GM18498 (cell line): ENCODE measurements at regions not wholly inside any gene's neighbourhood (a gene's known extent, or its start where the extent isn't known, plus 50 kb on each side); places are given as distances from the start of the nearest gene placed in this dataset.
"Not testable (repeated sequence)": the region's sequence is repeated elsewhere in the genome, so short reads cannot be mapped to it uniquely, and the experiment has no call there.

ENCODE experiments used
- ATAC-seq: cut with Tn5 transposase; IDR thresholded peaks from one replicate; pipeline ENCODE4 v1.9.1; 2021; ENCODE audit warnings: mild to moderate bottlenecking, moderate library complexity; ENCODE audit not compliant: unreplicated experiment

DNA sequence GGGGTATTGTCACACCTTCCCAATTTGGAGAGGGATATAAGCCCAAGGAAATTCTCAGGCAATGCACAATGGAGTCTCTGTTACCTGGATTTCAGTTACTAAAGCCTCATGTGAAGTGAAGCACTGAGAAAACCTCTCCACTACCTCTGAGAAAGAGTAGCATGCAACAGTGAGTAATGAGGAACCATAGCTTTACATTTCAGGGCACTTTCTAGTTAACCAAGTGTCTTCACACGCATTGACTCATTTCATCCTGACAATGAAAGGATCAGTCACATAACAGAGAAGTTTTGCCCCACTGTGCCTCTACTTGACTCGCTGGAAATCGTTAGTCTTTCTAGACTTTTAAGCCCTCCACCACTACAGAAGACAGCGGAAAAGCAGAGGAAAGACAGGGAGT, 86.2 kb upstream of the ARID1B start:
- peak; percentile 62 for ATAC-seq

DNA sequence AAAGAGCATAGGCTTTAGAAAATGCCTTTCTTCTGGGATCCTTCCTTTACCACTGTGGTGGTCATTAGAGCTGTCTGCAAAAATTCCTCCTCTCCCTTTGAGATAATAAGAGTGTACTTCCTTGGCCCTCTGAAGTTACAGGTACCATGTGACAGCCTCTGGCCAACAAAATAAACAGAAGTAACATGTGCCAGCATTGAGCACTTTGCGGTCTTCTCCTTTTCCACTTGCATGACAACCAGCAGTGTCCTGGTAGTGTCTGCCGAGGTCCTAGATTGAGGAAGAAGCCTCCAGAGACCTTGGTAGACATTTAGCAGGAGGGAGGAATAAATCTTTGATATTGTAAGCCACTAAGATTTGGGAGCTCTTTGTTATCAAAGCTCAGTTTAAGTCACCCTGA, 87.5 kb upstream of the ARID1B start:
- ATAC-seq: no peak

DNA sequence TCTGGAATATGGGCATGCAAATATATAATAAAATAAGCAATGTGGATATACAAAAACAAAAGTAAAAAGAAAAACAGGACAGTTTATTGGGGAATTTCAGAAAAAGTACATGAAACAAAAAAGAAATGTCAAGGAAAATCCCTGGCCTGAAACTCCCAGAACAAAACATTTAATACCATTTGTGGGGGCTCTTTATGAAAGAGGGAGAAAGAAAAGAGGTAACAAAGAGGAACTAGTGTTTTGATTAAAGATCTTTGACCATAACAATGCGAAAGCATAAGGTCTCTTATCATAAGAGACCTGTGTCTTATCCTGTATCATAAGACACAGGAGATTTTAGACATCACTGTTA, 88.6 kb upstream of the ARID1B start:
- no peak for ATAC-seq

DNA sequence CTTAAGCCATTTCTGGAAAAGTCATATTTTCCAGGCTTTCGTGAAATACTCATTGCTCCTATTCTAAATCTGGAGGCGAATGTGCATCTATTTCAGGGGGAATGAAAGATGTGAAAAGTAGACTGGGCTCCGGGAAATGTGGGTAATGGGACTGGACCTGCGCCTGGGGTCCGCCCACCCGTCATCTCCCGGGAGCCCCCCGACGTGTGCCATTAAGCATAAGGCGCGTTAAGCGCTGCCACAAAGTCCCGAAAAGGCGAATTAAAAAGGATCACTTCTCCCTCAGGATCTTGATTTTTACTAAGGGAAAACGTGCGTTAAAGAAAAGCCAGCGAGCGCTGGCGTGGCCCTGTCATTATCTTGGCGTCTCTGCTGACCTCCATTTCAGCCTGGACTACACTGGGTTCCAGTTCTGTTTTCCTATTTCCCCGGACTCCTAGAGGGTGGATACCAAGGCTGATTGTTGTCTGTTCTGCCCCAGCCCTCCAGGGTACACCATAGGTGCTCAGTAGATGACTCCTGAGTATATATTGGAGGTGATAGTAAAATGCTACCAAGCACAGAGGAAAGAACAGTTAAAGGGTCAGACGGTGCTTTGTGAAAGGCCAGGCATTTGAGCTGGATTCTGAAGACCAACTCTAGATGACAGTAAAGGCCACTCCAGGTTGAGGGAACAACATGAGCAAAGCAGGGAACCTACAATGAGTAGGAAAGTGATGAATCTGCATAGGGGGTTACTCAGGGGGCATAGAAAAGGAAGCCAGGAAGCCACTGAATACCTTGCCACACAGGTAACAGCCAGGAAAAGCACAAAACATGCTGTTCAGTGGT, 89.2 kb upstream of the ARID1B start:
- no peak for ATAC-seq

DNA sequence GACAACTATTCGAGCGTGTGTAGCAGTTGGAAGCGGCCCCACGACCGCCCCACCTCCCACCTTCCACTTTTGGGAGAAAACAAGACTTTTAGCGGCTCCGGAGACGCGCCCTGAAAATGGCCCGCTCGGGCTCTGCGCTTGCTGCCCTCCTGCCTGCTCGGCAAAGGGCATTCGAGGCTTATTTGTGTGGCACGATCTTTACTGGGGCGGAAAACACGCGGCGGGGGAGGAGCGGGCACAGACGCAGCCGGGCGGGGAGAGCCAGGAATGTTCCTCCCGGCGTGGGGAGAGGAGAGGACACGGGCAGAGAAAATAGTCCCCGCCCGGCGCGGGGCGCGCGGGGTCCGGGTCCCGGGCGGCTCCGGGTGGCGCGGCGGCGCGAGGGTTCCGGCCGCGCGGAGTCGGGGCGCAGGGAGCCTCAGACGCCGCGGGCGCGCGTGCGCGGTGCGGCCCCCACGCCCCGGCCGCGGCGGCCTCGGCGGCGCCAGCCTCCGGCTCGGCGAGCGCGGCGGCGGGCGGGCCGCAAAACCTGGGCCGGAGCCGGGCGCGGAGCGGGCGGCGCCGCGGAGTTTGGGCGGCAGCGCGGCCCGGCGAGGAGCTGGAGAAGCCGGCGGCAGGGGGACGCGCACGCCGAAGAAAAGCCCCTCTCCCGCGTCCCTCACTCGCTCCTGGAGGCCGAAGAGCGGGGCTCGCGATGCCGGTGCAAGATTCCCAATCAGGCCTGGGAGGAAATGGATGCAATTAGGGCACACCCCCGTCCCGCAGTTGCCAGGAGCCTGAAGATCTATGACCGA, 90.0 kb upstream of the ARID1B start:
- ATAC-seq: peak; percentile 70

DNA sequence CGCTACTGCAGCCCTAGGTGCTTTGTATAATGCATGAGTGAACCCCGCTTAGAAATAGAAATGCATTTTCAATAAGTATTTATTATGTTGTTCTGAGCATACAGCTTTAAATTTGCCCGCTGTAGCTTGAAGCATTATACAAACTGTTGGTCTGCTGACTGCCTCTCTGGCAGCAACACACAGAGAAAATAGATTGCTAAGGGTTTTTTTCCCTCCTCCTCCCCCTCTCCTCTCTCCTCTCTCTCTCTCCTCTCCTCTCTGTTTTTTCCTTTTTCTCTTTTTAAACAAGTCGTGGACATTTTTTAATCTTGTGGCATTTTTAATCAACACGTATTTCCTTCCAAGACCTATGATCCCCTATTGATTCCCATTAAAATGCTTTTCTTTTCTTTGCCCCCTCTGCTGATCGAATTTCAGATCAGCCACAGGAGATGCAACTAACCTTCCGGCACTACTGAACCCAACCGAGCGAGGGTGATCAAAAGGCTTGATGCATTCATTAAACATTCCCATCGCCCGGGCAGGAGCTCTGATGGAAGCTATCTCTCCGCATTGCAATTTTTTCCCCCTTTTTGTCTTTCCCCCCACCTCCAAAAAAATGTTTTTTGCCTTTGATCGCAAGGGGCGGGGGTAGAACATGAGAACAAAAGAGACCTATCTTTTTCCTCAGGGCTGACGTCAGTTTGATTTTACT, 90.7 kb upstream of the ARID1B start:
- peak; percentile 23 for ATAC-seq

DNA sequence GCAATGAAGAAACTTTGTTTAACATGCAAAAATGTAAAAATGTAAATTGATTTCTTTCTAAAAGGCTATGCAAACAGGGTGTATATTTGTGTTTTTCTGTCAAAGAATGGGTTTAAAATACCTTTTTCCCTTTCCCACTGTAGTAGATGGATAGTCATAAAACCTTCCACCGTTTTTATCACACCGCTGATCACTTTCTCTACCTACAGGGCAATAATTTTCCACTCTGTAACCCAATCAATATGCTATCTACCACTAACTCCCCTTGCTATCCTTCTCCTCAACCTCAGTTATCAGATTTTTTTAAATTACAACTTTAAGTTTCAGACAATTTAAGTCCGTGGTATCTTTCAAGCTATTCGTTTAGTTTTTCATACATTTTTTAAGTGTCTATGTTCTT, 91.4 kb upstream of the ARID1B start:
- no peak for ATAC-seq

DNA sequence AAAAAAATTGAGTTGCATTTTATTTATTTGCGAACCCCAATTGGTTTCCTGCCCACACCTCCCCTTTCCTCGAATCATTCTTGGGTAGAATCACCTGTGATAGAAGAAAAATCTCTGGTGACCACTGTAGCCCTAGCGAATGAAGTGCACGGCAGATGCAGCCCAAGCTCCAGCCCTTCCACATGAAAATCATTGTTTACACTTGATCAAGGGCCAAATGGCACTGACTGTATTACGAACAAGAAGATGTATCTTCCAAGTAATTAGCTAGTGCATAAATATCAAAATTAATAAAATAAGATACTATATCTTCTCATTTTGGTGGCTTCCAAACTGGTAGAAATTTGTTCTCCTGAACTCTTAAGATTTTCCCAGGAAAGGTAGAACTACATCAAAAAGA, 93.4 kb upstream of the ARID1B start:
- no peak for ATAC-seq

DNA sequence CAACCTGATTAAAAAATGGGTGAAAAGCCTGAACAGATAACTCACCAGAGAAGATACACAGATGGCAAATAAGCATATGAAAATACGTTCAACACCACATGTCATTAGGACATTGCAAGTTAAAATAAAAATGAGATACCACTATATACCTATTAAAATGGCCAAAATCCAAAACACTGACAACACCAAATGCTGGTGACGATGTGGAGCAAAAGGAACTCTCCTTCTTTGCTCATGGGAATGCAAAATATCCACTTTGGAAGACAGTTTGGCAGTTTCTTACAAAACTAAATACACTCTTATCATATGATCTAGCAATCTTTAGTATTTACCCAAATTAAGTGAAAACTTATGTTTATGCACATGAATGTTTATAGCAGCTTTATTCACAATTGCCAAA, 100.5 kb upstream of the ARID1B start:
- ATAC-seq: no peak

DNA sequence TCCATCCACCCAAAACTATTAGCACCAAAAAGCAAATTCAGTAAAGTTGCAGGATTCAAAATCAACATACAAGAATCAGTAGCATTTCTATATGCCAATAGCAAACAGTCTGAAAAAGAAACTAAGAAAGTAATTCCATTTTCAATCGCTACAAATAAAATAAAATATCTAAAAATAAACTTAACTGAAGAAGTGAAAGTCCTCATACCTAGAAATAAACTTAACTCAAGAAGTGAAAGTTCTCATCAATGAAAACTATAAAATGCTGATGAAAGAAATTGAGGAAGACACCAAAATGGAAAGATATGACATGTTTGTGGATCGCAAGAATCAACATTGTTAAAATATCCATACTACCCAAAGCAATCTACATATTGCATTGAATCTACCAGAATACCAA, 103.0 kb upstream of the ARID1B start:
- no peak for ATAC-seq

DNA sequence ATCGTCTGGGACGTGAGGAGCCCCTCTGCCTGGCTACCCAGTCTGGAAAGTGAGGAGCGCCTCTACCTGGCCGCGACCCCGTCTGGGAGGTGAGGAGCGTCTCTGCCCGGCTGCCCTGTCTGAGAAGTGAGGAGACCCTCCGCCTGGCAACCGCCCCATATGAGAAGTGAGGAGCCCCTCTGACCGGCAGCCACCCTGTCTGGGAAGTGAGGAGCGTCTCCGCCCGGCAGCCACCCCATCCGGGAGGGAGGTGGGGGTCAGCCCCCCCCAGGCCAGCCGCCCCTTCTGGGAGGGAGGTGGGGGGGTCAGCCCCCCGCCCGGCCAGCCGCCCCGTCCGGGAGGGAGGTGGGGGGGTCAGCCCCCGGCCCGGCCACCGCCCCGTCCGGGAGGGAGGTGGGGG, 107.1 kb upstream of the ARID1B start:
- ATAC-seq: not testable (repeated sequence)

DNA sequence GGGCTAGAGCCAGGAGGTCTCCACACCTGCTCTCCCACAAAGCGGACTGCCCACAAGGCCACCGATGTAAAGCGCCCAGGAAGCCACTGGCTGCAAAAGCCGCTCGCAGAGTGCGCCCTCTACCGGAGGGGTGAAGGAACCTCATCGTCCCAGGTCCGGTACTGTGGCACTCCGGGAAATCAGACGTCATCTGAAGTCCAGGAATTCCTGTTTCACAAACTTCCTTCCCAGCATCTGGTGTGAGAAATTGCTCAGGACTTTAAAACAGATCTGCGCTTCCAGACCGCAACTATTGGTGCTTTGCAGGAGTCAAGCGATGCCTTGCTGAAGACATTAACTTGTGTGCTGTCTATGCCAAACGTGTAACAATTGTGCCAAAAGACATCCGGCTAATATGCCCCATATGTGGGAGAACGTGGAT, 115.1 kb upstream of the ARID1B start:
- no peak for ATAC-seq

DNA sequence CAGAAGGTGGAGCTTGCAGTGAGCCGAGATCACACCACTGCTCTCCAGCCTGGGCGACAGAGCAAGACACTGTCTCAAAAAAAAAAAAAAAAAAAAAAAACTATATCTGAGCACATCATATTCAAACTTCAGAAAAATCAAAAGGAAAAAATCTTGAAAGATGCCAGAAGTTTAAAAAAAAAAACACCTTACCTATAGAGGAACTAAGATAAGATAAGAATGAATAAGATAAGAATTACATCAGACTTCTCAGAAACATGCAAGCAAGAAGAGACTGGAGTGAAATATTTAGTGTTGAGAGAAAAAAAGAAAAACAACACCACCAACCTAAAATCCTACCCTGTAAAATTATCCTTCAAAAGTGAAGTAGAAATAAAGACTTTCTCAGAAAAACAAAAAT, 116.8 kb upstream of the ARID1B start:
- no peak for ATAC-seq

DNA sequence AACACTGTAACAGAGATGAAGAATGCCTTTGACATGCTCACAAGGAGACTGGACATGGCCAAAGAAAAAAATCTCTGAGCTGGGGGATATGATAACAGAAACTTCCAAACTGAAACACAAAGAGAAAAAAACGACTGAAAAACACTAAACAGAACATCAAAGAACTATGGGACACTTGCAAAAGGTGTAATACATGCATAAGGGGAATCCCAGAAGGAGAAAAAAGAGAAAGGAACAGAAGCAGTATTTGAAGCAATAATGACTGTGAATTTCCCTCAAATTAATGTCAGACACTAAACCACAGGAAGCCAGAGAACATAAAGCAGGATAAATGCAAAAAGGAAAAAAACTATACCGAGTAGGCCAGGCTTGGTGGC, 117.4 kb upstream of the ARID1B start:
- peak; percentile 52 for ATAC-seq

DNA sequence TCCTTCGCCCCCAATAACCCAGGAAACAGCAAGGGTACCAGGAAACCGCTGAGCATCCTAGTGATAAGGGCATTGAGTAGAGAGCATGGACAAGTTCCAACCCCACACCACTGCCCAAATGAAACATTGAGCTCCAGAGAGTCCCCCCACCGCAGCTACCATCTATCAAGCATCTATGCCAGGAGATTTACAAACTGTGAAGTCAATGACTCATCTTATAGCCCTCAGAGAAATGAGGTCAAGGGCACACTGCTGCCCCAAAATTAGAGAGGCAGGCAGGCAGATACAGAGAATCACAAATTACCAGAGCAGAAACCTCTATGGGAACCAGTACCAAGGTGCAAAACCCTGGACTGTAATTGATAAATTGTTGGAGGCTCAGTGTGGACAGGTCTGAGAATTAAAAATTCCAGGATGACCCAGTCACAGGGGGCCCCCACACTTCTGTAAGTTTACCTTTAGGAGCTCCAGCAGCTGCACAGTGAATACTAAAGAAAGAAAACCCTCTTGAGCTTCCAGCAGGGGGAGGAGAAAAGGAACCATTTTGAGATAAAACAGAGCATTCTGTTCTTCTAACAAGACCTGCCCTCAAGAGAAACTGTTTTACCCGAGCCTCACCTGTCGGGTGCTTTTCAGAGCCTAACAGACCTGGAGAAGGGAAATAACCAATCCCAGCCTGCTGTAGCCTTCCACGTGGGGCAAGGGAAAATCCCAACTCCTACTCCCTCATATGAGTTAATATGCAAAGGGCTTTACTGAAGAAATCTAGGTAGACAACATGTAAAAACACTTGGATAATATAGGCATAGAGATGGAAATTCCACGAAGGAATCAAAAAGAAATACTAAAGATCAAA, 118.0 kb upstream of the ARID1B start:
- ATAC-seq: peak; percentile 44

DNA sequence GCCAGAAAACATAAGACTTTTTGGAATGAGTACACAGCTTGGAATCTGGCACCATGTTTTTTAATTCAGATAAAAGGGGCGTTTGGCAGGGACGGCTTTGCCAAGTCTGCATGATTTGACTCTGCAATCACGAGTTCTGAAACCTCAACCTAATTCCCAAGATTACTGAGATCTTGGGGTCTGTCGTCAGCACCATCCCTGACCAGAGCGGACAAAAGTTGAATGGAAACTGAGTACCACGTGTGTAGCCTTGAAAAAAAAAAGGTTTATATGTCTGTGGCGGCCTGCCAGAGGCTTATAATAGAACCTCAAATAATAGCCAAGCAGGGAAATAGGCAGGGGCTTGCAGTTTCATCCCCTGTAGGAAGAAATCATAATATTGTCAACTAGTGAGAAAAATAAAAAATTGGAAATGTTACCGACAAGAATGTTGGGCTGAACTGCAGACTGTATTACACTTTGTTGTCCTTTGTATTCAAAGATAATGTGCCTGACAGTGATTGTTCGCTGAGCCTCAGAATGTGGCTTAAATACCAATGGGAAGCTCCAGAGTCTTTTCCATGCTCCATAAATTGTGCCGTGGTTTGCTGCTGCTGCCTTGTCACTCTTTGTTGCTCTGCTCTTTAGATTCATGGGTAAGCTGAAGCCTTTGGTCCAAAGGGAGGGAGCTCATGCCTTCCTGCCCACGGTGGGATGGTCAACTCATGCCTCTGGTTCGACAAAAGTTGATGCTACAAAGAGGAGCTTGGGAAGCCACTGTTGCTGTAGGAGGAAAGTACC, 118.8 kb upstream of the ARID1B start:
- no peak for ATAC-seq

DNA sequence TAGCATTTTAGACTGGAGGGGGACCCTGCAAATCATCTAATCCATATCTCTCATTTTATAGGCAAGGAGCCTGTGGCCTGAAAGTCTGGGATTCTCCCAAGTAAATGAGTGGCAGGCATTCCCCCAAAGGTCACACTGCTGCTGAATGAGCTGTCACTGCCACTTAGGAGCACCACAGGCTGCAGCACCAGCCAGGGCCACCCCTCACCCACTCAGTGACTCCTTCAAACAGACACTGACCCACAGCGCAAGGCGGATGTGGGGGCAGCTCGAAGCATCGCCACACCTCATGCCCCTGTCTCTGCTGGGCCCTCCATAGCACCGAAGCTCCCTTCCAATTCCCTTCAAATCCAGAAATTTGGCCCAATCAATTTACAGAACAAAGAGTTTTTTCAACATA, 119.9 kb upstream of the ARID1B start:
- ATAC-seq: no peak

DNA sequence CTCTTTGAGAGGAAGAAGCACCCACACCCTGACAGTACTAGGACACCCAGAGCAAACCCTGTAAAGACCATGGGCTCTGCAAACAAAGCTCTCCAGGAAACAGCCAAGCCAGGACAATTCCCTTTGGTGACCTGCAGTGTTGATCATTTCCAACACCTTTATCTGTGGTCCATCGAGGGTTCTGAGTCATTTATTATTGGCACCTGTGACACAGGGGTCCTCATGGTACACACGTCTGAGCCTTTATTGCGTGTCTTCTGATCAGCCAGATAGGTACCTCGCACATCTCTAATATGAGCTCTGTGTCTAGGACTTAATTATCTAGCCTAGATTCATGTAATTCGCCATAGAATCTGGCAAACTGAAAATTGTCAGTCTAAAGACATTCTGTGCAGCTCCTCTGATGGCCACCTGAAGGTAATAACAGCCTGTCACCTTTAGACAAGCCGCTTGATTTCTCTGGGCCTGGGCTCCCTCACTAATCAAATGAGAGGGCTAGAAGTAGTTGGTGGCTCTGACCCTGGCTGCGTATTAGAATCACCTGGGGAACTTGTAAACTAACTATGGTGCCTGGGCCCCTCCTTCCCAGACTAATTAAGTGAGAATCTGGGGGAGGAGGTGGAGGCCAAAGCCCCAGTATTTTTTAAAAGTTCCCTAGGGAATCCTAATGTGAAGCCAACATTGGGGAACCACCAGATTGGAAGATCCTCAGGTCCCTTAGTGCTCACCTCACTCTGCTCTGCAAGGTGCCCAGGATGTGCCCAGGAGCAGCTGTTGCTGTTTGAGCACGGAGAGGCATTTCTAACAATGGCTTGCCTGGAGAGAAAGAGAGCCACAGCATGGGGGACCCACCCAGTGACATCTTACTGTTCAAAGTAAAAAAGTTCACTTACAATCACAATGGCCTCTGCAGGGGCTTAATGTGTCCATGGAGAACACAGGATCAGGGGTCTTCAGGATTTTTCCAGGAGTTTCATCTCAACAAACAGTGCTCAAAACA, 122.0 kb upstream of the ARID1B start:
- no peak for ATAC-seq

DNA sequence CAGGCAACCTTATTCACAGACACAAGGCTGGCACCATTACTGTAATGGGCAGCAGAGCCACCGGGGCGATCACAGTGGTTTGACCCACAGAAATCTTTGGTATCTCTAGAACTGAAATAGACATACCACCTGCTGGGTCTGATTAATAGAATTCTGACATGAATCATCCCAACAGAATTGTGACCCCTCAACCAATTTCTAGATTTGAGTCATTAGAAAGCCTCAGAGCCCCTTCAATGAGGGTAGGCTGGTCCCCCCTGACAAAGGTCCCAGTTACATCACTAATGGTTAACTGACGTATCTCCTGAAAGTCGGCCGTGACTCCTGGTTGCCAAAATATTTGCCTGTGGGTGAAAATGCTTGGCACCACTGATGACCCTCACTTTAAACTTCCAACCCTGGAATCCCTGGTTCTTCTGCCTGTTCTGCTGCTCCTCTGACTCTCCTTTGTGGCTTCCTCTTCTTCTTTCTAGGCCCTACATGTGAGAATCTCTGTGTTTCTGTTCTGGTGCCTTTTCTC, 124.9 kb upstream of the ARID1B start:
- ATAC-seq: peak; percentile 34
